ENCODE measurements at regions not wholly inside any gene's neighbourhood (a gene's known extent, or its start where the extent isn't known, plus 50 kb on each side); places are given as distances from the start of the nearest gene placed in this dataset.

- no peak for TF ChIP-seq ZFX (IDR thresholded peaks at IDR 0.05; ENCODE audit: borderline replicate concordance)
- TF ChIP-seq CTCF (IDR thresholded peaks at IDR 0.05): no peak
- peak overlapping the region; percentile 78 for H3K27ac ChIP-seq
These were observed 698.4 kb upstream of the CCDC54 start for GRCh38 chr3:106678657-106679390.

GRCh38 chr3:106683953-106684620, 693.2 kb upstream of the CCDC54 start:
- TF ChIP-seq CTCF (IDR thresholded peaks at IDR 0.05) (no peak), ZFX (IDR thresholded peaks at IDR 0.05; ENCODE audit: borderline replicate concordance) (no peak)
- no peak overlapping the region for H3K27ac ChIP-seq

GRCh38 chr3:106685745-106686144, 691.5 kb upstream of the CCDC54 start:
- TF ChIP-seq ZFX (IDR thresholded peaks at IDR 0.05; ENCODE audit: borderline replicate concordance) (no peak), CTCF (IDR thresholded peaks at IDR 0.05) (no peak)
- no peak overlapping the region for H3K27ac ChIP-seq

- TF ChIP-seq ZFX (IDR thresholded peaks at IDR 0.05; ENCODE audit: borderline replicate concordance) (no peak), CTCF (IDR thresholded peaks at IDR 0.05) (no peak)
- H3K27ac ChIP-seq: no peak overlapping the region
These were observed 689.3 kb upstream of the CCDC54 start for GRCh38 chr3:106687905-106688304.

GRCh38 chr3:106688464-106688863, 688.8 kb upstream of the CCDC54 start:
- TF ChIP-seq ZFX (IDR thresholded peaks at IDR 0.05; ENCODE audit: borderline replicate concordance) (no peak), CTCF (IDR thresholded peaks at IDR 0.05) (no peak)
- H3K27ac ChIP-seq: no peak overlapping the region

- TF ChIP-seq CTCF (IDR thresholded peaks at IDR 0.05): no peak
- no peak overlapping the region for H3K27ac ChIP-seq
These were observed 685.8 kb upstream of the CCDC54 start for GRCh38 chr3:106691476-106691875.

GRCh38 chr3:106692624-106693023, 684.6 kb upstream of the CCDC54 start:
- no peak overlapping the region for H3K27ac ChIP-seq
- no peak for TF ChIP-seq CTCF (IDR thresholded peaks at IDR 0.05)
- TF ChIP-seq ZFX (IDR thresholded peaks at IDR 0.05; ENCODE audit: borderline replicate concordance): no peak

All from 22Rv1 (cell line).